GM10266 (cell line): ENCODE measurements at regions not wholly inside any gene's neighbourhood (a gene's known extent, or its start where the extent isn't known, plus 50 kb on each side); places are given as distances from the start of the nearest gene placed in this dataset.

Experiments
- DNase-seq: peaks from one replicate; pipeline ENCODE4 v3.0.0; 2012; ENCODE audit errors: extremely low spot score
- CTCF ChIP-seq: IDR thresholded peaks from 2 replicates; pipeline ENCODE4 v1.5.1; 2012; ENCODE audit warnings: mild to moderate bottlenecking, low read depth; ENCODE audit not compliant: control insufficient read depth, insufficient read depth; ENCODE audit errors: missing control alignments

- no peak for TF ChIP-seq CTCF
- no peak for DNase-seq
Observed at GRCh38 chr2:162929571-162929970, 91.0 kb upstream of the KCNH7 start.

GRCh38 chr2:162928356-162928755, 89.8 kb upstream of the KCNH7 start:
- TF ChIP-seq CTCF = no peak
- no peak for DNase-seq

GRCh38 chr2:162926907-162927306, 88.3 kb upstream of the KCNH7 start:
- no peak for TF ChIP-seq CTCF
- DNase-seq = no peak

GRCh38 chr2:162926501-162926900, 87.9 kb upstream of the KCNH7 start:
- TF ChIP-seq CTCF = no peak
- DNase-seq = no peak

- TF ChIP-seq CTCF = no peak
- no peak for DNase-seq
Observed at GRCh38 chr2:162925595-162925994, 87.0 kb upstream of the KCNH7 start.

- no peak for DNase-seq
- no peak for TF ChIP-seq CTCF
Observed at GRCh38 chr2:162919111-162919510, 80.5 kb upstream of the KCNH7 start.

GRCh38 chr2:162917626-162918025, 79.1 kb upstream of the KCNH7 start:
- TF ChIP-seq CTCF = no peak
- DNase-seq = no peak
